Mesendoderm (in vitro differentiated cells): ENCODE measurements at regions not wholly inside any gene's neighbourhood (a gene's known extent, or its start where the extent isn't known, plus 50 kb on each side); places are given as distances from the start of the nearest gene placed in this dataset.

ENCODE experiments used
- DNase-seq: peaks from one replicate; pipeline ENCODE4 v3.0.0; 2013
- H2AK5ac ChIP-seq: 2 replicates; pipeline ENCODE4 v1.6.1; 2013; ENCODE audit warnings: low read length, inconsistent platforms
- H2BK120ac ChIP-seq: 2 replicates; pipeline ENCODE4 v1.6.1; 2013; ENCODE audit warnings: low read depth, mild to moderate bottlenecking, low read length, moderate library complexity, mixed read lengths
- H2BK15ac ChIP-seq: replicated peaks from 2 replicates; pipeline ENCODE4 v1.6.1; 2013; ENCODE audit warnings: low read depth, mild to moderate bottlenecking, moderate library complexity
- H2BK5ac ChIP-seq: 2 replicates; pipeline ENCODE4 v1.6.1; 2013; ENCODE audit warnings: low read length, inconsistent platforms
- H3K18ac ChIP-seq: 2 replicates; pipeline ENCODE4 v1.6.1; 2013; ENCODE audit warnings: mild to moderate bottlenecking, low read length, mixed read lengths
- H3K23ac ChIP-seq: one replicate; pipeline ENCODE4 v1.6.1; 2013; ENCODE audit warnings: low read length
- H3K27ac ChIP-seq: 2 replicates; pipeline ENCODE4 v1.5.1; 2013; ENCODE audit warnings: low read depth, mild to moderate bottlenecking, inconsistent platforms, low read length, moderate library complexity
- H3K27me3 ChIP-seq: 2 replicates; pipeline ENCODE4 v1.6.1; 2013; ENCODE audit warnings: low read length, control low read depth, mild to moderate bottlenecking, inconsistent platforms; ENCODE audit not compliant: insufficient read depth, poor library complexity
- H3K36me3 ChIP-seq: 2 replicates; pipeline ENCODE4 v1.6.1; 2013; ENCODE audit warnings: low read length, inconsistent platforms; ENCODE audit not compliant: control insufficient read depth, insufficient read depth
- H3K4ac ChIP-seq: one replicate; pipeline ENCODE4 v1.6.1; 2013; ENCODE audit warnings: low read depth, mild to moderate bottlenecking, low read length, moderate library complexity
- H3K4me1 ChIP-seq: 2 replicates; pipeline ENCODE4 v1.6.1; 2013; ENCODE audit warnings: low read depth, low read length, inconsistent platforms; ENCODE audit not compliant: control insufficient read depth
- H3K4me2 ChIP-seq: 2 replicates; pipeline ENCODE4 v1.6.1; 2013; ENCODE audit warnings: low read length
- H3K4me3 ChIP-seq: 2 replicates; pipeline ENCODE4 v1.5.1; 2013; ENCODE audit warnings: mild to moderate bottlenecking, low read length
- H3K56ac ChIP-seq: one replicate; pipeline ENCODE4 v1.6.1; 2013; ENCODE audit warnings: low read length
- H3K79me1 ChIP-seq: 2 replicates; pipeline ENCODE4 v1.6.1; 2013; ENCODE audit warnings: low read length, inconsistent platforms
- H3K79me2 ChIP-seq: 2 replicates; pipeline ENCODE4 v1.6.1; 2013; ENCODE audit warnings: mild to moderate bottlenecking, low read length; ENCODE audit not compliant: control insufficient read depth, insufficient read depth
- H3K9ac ChIP-seq: 2 replicates; pipeline ENCODE4 v1.6.1; 2013; ENCODE audit warnings: low read length, inconsistent platforms
- H4K5ac ChIP-seq: one replicate; pipeline ENCODE4 v1.6.1; 2013; ENCODE audit warnings: low read length
- H4K8ac ChIP-seq: one replicate; pipeline ENCODE4 v1.6.1; 2013; ENCODE audit warnings: low read depth, mild to moderate bottlenecking, control low read depth, low read length, moderate library complexity
- WGBS: extraction: QIAGEN DNeasy Blood & Tissue Kit; methylation state at CpG from one replicate; pipeline ENCODE4 v1.1.7; 2013; ENCODE audit warnings: low lambda C conversion rate, missing lambda C conversion rate; ENCODE audit not compliant: insufficient coverage; ENCODE audit errors: extremely low coverage; 5-methylcytosine and 5-hydroxymethylcytosine counted together

DNA sequence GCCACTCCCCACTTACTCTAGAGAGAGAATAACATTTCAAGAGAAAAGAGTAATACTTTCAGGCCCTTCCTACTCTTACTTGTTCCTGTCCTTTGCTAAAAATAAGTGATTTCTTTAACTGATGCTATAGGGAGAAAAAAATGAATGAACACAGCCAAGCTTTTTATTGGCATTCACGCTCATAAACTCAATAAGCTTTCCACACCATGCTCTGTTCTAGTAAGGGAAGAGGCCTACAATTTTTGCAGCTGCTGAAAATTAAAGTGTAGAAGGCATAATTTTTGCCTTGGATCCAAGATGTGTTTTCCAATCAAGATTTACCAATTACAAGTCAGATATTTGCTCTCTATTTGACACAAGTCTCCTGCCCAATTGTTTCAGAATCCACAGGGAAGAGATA, 188.1 kb upstream of the RGS18 start:
- no peak overlapping the region for H2BK5ac ChIP-seq
- no peak overlapping the region for H3K27ac ChIP-seq
- WGBS: no CpG with 5 or more reads among the region's 1 CpG
- H2AK5ac ChIP-seq: no peak overlapping the region
- H3K36me3 ChIP-seq: no peaks in the 10 kb centered on the region
- no peak overlapping the region for H3K4me3 ChIP-seq
- no peak for DNase-seq
- H3K79me2 ChIP-seq: no peaks in the 10 kb centered on the region
- H3K23ac ChIP-seq: no peak overlapping the region
- H3K18ac ChIP-seq: no peak overlapping the region
- H3K4me1 ChIP-seq: no peaks in the 10 kb centered on the region
- H3K4me2 ChIP-seq: no peak overlapping the region
- no peak overlapping the region for H2BK15ac ChIP-seq
- no peak overlapping the region for H3K4ac ChIP-seq
- H3K56ac ChIP-seq: no peak overlapping the region
- no peak overlapping the region for H3K9ac ChIP-seq
- no peaks in the 10 kb centered on the region for H3K79me1 ChIP-seq
- H3K27me3 ChIP-seq: no peaks in the 10 kb centered on the region
- H4K5ac ChIP-seq: no peak overlapping the region
- H2BK120ac ChIP-seq: no peak overlapping the region
- H4K8ac ChIP-seq: no peak overlapping the region

DNA sequence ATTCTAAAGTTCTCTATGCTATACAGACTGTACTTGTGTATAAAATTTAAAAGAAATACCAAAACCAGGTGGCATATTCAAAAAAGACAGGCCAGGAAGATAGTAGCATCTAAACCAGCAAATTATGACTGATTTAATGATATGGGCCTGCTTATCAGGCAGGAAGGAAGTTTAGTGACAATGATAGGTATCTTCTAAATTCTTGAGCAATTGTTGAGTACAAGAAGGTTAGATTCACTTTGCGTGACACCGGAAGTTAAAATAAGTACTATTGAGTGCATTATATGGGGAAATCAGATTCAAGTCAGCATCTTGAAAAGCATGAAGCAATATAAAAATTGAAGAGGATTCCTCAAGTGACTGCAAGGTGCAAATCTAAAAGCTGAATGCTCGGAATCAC, 186.8 kb upstream of the RGS18 start:
- H3K36me3 ChIP-seq: no peaks in the 10 kb centered on the region
- no peak overlapping the region for H3K18ac ChIP-seq
- no peaks in the 10 kb centered on the region for H3K79me1 ChIP-seq
- no peaks in the 10 kb centered on the region for H3K27me3 ChIP-seq
- H3K4me1 ChIP-seq: no peaks in the 10 kb centered on the region
- no peak for DNase-seq
- no peak overlapping the region for H4K5ac ChIP-seq
- H2BK15ac ChIP-seq: no peak overlapping the region
- H3K4me3 ChIP-seq: no peak overlapping the region
- no peak overlapping the region for H3K4ac ChIP-seq
- no peak overlapping the region for H3K23ac ChIP-seq
- no peaks in the 10 kb centered on the region for H3K79me2 ChIP-seq
- H2BK5ac ChIP-seq: no peak overlapping the region
- no peak overlapping the region for H3K4me2 ChIP-seq
- no CpG with 5 or more reads among the region's 3 CpGs for WGBS
- H2BK120ac ChIP-seq: no peak overlapping the region
- no peak overlapping the region for H3K9ac ChIP-seq
- H2AK5ac ChIP-seq: no peak overlapping the region
- H4K8ac ChIP-seq: no peak overlapping the region
- no peak overlapping the region for H3K56ac ChIP-seq
- no peak overlapping the region for H3K27ac ChIP-seq

DNA sequence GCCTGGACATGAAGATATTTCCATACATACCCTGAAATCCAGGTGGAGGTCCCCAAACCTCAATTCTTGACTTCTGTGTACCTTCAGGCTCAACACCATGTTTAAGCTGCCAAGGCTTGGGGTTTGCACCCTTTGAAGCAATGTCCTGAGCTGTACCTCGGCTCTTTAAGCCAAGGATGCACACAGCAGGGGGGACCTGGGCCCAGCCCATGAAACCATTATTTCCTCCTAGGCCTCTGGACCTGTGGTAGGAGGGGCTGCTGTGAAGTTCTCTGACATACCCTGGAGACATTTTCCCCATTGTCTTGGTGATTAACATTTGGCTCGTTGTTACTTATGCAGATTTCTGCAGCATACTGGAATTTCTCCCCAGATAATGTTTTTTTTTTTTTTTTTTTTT, 184.3 kb upstream of the RGS18 start:
- Histone ChIP-seq H2BK120ac (no peak overlapping the region), H3K27ac (no peak overlapping the region), H2BK15ac (no peak overlapping the region), H4K8ac (no peak overlapping the region), H3K18ac (no peak overlapping the region), H3K4me2 (no peak overlapping the region), H3K9ac (no peak overlapping the region), H3K4me1 (no peaks in the 10 kb centered on the region), H3K27me3 (no peaks in the 10 kb centered on the region), H3K4ac (no peak overlapping the region), H2AK5ac (no peak overlapping the region), H3K79me2 (no peaks in the 10 kb centered on the region), H3K4me3 (no peak overlapping the region), H3K23ac (no peak overlapping the region), H3K79me1 (no peaks in the 10 kb centered on the region), H2BK5ac (no peak overlapping the region), H3K56ac (no peak overlapping the region), H4K5ac (no peak overlapping the region), H3K36me3 (no peaks in the 10 kb centered on the region)
- WGBS: no CpG with 5 or more reads among the region's 2 CpGs
- no peak for DNase-seq

DNA sequence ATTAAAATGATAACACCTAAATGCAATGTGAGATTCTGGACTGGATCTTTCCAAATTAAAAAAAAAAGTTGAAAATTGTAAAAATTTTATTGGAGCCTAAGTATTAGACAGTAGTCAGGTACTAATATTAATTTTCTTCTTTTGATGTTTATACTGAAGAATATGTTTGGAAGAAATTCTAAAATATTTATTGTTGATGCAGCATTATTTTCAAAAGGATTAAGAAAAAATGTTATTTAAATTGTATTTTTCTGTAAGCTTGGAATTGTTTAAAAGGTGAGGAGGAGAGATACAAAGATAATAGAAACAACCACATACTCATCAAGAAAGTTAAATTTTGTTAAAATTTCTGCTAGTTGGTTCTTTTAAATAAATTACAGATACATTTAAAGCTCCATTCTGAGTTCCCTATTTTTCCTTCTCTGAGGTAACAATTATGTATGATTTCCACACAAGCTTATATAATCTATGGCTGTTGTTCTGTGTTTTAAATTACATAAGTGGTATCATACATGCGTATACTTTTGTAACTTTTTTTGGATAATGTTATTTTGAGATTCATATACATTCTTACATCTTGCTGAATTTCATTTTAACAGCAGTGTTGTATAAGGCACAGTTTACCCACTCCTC, 180.3 kb upstream of the RGS18 start:
- Histone ChIP-seq H2BK5ac (no peak overlapping the region), H3K4me3 (no peak overlapping the region), H2BK120ac (no peak overlapping the region), H2BK15ac (no peak overlapping the region), H3K27ac (no peak overlapping the region), H2AK5ac (no peak overlapping the region), H3K23ac (no peak overlapping the region), H3K9ac (no peak overlapping the region), H3K18ac (no peak overlapping the region), H3K79me2 (no peaks in the 10 kb centered on the region), H3K36me3 (no peaks in the 10 kb centered on the region), H3K56ac (no peak overlapping the region), H3K27me3 (no peaks in the 10 kb centered on the region), H3K79me1 (no peaks in the 10 kb centered on the region), H3K4me1 (no peaks in the 10 kb centered on the region), H3K4me2 (no peak overlapping the region), H3K4ac (no peak overlapping the region), H4K5ac (no peak overlapping the region), H4K8ac (no peak overlapping the region)
- no CpG with 5 or more reads among the region's 1 CpG for WGBS
- DNase-seq: no peak

DNA sequence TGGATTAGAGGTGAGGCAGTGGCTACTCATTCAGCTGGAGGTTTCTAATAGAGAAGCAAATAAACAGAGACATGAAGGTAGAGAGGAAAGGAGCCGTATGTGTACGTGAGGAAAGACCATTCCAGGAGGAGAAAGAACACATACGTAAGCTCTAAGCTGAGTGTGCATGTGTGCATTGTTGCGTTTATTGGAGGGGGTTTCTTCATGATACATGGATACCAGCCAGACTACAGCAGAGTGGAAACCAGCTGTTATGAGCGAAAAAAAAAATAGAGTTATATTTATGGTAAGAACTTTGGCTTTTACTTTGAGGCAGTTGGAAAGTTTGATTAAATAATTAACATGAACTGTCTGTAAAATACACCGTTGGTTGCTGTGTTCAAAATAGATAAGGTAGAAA, 173.4 kb upstream of the RGS18 start:
- Histone ChIP-seq H3K18ac (no peak overlapping the region), H4K5ac (no peak overlapping the region), H4K8ac (no peak overlapping the region), H3K36me3 (no peaks in the 10 kb centered on the region), H2BK15ac (no peak overlapping the region), H3K23ac (no peak overlapping the region), H2BK120ac (no peak overlapping the region), H3K4me1 (no peaks in the 10 kb centered on the region), H3K27me3 (no peaks in the 10 kb centered on the region), H3K79me2 (no peaks in the 10 kb centered on the region), H3K4ac (no peak overlapping the region), H3K4me3 (no peak overlapping the region), H3K56ac (no peak overlapping the region), H3K9ac (no peak overlapping the region), H3K4me2 (no peak overlapping the region), H3K79me1 (no peaks in the 10 kb centered on the region), H3K27ac (no peak overlapping the region), H2BK5ac (no peak overlapping the region), H2AK5ac (no peak overlapping the region)
- DNase-seq: no peak
- 100% methylated on average over 1 of the region's 6 CpGs for WGBS

DNA sequence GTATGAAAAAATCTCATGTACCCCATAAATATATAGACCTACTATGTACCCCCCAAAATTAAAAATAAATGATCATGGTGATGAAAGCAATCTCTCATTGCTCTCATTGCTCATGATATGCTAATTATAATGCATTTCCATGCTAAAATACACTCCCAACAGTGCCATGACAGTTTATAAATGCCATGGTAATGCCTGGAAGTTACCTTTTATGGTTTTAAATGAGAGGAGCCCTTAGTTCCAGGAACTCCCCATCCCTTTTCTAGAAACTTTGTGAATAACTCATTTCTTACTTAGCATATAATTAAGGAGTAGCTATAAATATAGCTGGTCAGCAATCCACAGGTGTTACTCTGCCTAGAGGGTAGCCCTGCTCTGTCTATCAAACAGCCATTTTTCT, 166.1 kb upstream of the RGS18 start:
- Histone ChIP-seq H4K5ac (no peak overlapping the region), H2BK120ac (no peak overlapping the region), H3K79me2 (no peaks in the 10 kb centered on the region), H2BK5ac (no peak overlapping the region), H3K27me3 (no peaks in the 10 kb centered on the region), H3K56ac (no peak overlapping the region), H4K8ac (no peak overlapping the region), H3K4me2 (no peak overlapping the region), H2AK5ac (no peak overlapping the region), H2BK15ac (no peak overlapping the region), H3K4me1 (no peaks in the 10 kb centered on the region), H3K4ac (no peak overlapping the region), H3K23ac (no peak overlapping the region), H3K18ac (no peak overlapping the region), H3K79me1 (no peaks in the 10 kb centered on the region), H3K9ac (no peak overlapping the region), H3K36me3 (no peaks in the 10 kb centered on the region), H3K4me3 (no peak overlapping the region), H3K27ac (no peak overlapping the region)
- no peak for DNase-seq
